H1 (cell line): ENCODE measurements at regions not wholly inside any gene's neighbourhood (a gene's known extent, or its start where the extent isn't known, plus 50 kb on each side); places are given as distances from the start of the nearest gene placed in this dataset.

Experiments
- CTCF ChIA-PET: fragments of 300-600 bp; sonication (Branson Sonifier 250); formaldehyde crosslinking; loops from one replicate; lab custom pipeline; 2021; ENCODE audit not compliant: partially characterized antibody; lab: Charles Lee
- POLR2A ChIA-PET: fragments of 300-600 bp; sonication (Branson Sonifier 250); formaldehyde crosslinking; loops from one replicate; lab custom pipeline; 2021; ENCODE audit warnings: inconsistent platforms; ENCODE audit not compliant: partially characterized antibody; lab: Charles Lee
- DNase-seq, 2 experiments: peaks; one replicate each; pipeline versions ENCODE4 v3.0.0 to v3.0.0-alpha.2; 2010 to 2022; ENCODE audit warnings: low spot score in 2 of 2, low read depth in 1 of 2, mixed read lengths in 1 of 2
- FAIRE-seq: peaks from 2 replicates; lab custom pipeline; 2011; peaks lifted over from hg19 to GRCh38; lab: Jason Lieb, UNC
- H2AFZ ChIP-seq: 2 replicates; pipeline ENCODE4 v1.8.1; 2012; ENCODE audit warnings: low read length, inconsistent platforms
- H2AK5ac ChIP-seq: 2 replicates; pipeline ENCODE4 v1.6.1; 2013; ENCODE audit warnings: low read depth, low read length
- H2BK120ac ChIP-seq: replicated peaks from 2 replicates; pipeline ENCODE3; 2013; ENCODE audit warnings: low read depth, low read length, inconsistent platforms
- H2BK12ac ChIP-seq: 2 replicates; pipeline ENCODE4 v1.6.1; 2013; ENCODE audit warnings: low read depth, low read length
- H2BK15ac ChIP-seq: 2 replicates; pipeline ENCODE4 v1.6.1; 2013; ENCODE audit warnings: low read length
- H2BK20ac ChIP-seq: 2 replicates; pipeline ENCODE4 v1.6.1; 2013; ENCODE audit warnings: low read length
- H2BK5ac ChIP-seq: 2 replicates; pipeline ENCODE4 v1.6.1; 2013; ENCODE audit warnings: low read depth, low read length
- H3K14ac ChIP-seq: 2 replicates; pipeline ENCODE4 v1.6.1; 2013; ENCODE audit warnings: inconsistent platforms; ENCODE audit not compliant: insufficient read length
- H3K18ac ChIP-seq: 2 replicates; pipeline ENCODE4 v1.6.1; 2013; ENCODE audit warnings: low read length; ENCODE audit errors: extremely low read depth
- H3K23ac ChIP-seq: 2 replicates; pipeline ENCODE4 v1.6.1; 2013; ENCODE audit warnings: inconsistent platforms; ENCODE audit not compliant: insufficient read length
- H3K23me2 ChIP-seq: 2 replicates; pipeline ENCODE4 v1.6.1; 2013; ENCODE audit warnings: low read depth, low read length
- H3K27ac ChIP-seq: 2 replicates; pipeline ENCODE4 v1.6.1; 2011; ENCODE audit warnings: low read depth, low read length, inconsistent platforms
- H3K27me3 ChIP-seq, 4 experiments: replicated peaks in 1 of 4; 1 replicate in 1 of 4; 2 replicates in 3 of 4; pipeline versions ENCODE4 v1.6.1 to v1.8.1; 2011 to 2013; ENCODE audit warnings: low read length in 3 of 4, mild to moderate bottlenecking in 3 of 4, inconsistent platforms in 2 of 4, mixed read lengths in 2 of 4, moderate library complexity in 1 of 4; ENCODE audit not compliant: control insufficient read depth in 3 of 4, insufficient read depth in 3 of 4; ENCODE audit errors: extremely low read depth in 1 of 4
- H3K36me3 ChIP-seq, 4 experiments: 2 replicates each; pipeline versions ENCODE4 v1.6.1 to v1.8.1; 2011 to 2013; ENCODE audit warnings: mild to moderate bottlenecking in 4 of 4, low read length in 3 of 4, moderate library complexity in 2 of 4, control low read depth in 1 of 4, inconsistent platforms in 1 of 4; ENCODE audit not compliant: insufficient read depth in 4 of 4, control insufficient read depth in 2 of 4
- H3K4ac ChIP-seq: replicated peaks from 2 replicates; pipeline ENCODE3; 2013; ENCODE audit warnings: low read length, low read depth, mixed read lengths, inconsistent platforms; ENCODE audit not compliant: insufficient read length
- H3K4me1 ChIP-seq, 4 experiments: replicated peaks in 1 of 4; 1 replicate in 1 of 4; 2 replicates in 3 of 4; pipeline versions ENCODE4 v1.6.1 to v1.8.1; 2011 to 2013; ENCODE audit warnings: low read length in 3 of 4, inconsistent platforms in 2 of 4, mixed read lengths in 1 of 4; ENCODE audit not compliant: insufficient read depth in 4 of 4, control insufficient read depth in 3 of 4
- H3K4me2 ChIP-seq, 2 experiments: 2 replicates each; pipeline versions ENCODE4 v1.6.1 to v1.8.1; 2011 to 2013; ENCODE audit warnings: low read depth in 2 of 2, low read length in 2 of 2, control low read depth in 1 of 2, inconsistent platforms in 1 of 2, mild to moderate bottlenecking in 1 of 2; ENCODE audit not compliant: insufficient read depth in 1 of 2
- H3K4me3 ChIP-seq, 4 experiments: fragments of 200-600, 300-600 bp in 1 of 4; sonication (generic), shearing (Covaris generic), sonication (Bioruptor Twin) in 1 of 4; 2 replicates each; pipeline versions ENCODE4 v1.5.1 to v1.8.1; 2011 to 2016; ENCODE audit warnings: low read length in 4 of 4, low read depth in 3 of 4, control low read depth in 2 of 4, inconsistent platforms in 2 of 4, mild to moderate bottlenecking in 2 of 4, mixed read lengths in 1 of 4, moderate library complexity in 1 of 4; ENCODE audit not compliant: insufficient read depth in 2 of 4; ENCODE audit errors: extremely low read depth in 1 of 4
- H3K56ac ChIP-seq: replicated peaks from 2 replicates; pipeline ENCODE3; 2013; ENCODE audit warnings: low read depth, mild to moderate bottlenecking, mixed read lengths, low read length, inconsistent platforms; ENCODE audit not compliant: insufficient read length
- H3K79me1 ChIP-seq: 2 replicates; pipeline ENCODE4 v1.6.1; 2013; ENCODE audit warnings: low read depth, low read length, control low read depth
- H3K79me2 ChIP-seq, 2 experiments: 2 replicates each; pipeline versions ENCODE4 v1.6.1 to v1.8.1; 2012 to 2013; ENCODE audit warnings: low read length in 2 of 2, mild to moderate bottlenecking in 2 of 2, inconsistent platforms in 1 of 2; ENCODE audit not compliant: insufficient read depth in 2 of 2, control insufficient read depth in 1 of 2
- H3K9ac ChIP-seq, 4 experiments: replicated peaks in 1 of 4; 1 replicate in 1 of 4; 2 replicates in 3 of 4; pipeline versions ENCODE4 v1.6.1 to v1.8.1; 2011 to 2013; ENCODE audit warnings: low read depth in 3 of 4, low read length in 3 of 4, control low read depth in 2 of 4, mild to moderate bottlenecking in 2 of 4, moderate library complexity in 2 of 4, inconsistent platforms in 1 of 4; ENCODE audit errors: extremely low read depth in 1 of 4
- H3K9me3 ChIP-seq, 2 experiments: 2 replicates each; pipeline versions ENCODE4 v1.6.1 to v1.8.1; 2012 to 2013; ENCODE audit warnings: mild to moderate bottlenecking in 2 of 2, moderate library complexity in 2 of 2, control low read depth in 1 of 2, inconsistent platforms in 1 of 2, low read depth in 1 of 2, low read length in 1 of 2, mixed read lengths in 1 of 2; ENCODE audit not compliant: insufficient read depth in 2 of 2
- H4K20me1 ChIP-seq, 2 experiments: replicated peaks in 1 of 2; 2 replicates each; pipeline versions ENCODE3 to v1.8.1; 2011 to 2013; ENCODE audit warnings: inconsistent platforms in 2 of 2, low read length in 2 of 2, mild to moderate bottlenecking in 1 of 2; ENCODE audit not compliant: insufficient read depth in 2 of 2, control insufficient read depth in 1 of 2
- H4K5ac ChIP-seq: 2 replicates; pipeline ENCODE4 v1.6.1; 2013; ENCODE audit warnings: low read length, low read depth, mixed read lengths, inconsistent platforms; ENCODE audit not compliant: insufficient read length
- H4K8ac ChIP-seq: 2 replicates; pipeline ENCODE4 v1.8.0; 2013; ENCODE audit warnings: mild to moderate bottlenecking, moderate library complexity, low read length, inconsistent platforms; ENCODE audit not compliant: insufficient read depth; ENCODE audit errors: extremely low read depth
- H4K91ac ChIP-seq: replicated peaks from 2 replicates; pipeline ENCODE3; 2013; ENCODE audit warnings: low read length, mixed read lengths, inconsistent platforms; ENCODE audit not compliant: insufficient read length
- HDAC2 ChIP-seq, 2 experiments: fragments of 300-600 bp in 1 of 2; sonication (generic) in 1 of 2; IDR thresholded peaks; 2 replicates each; pipeline ENCODE4 v1.6.1; 2011 to 2012; ENCODE audit warnings: low read depth in 2 of 2, low read length in 2 of 2, mild to moderate bottlenecking in 2 of 2, moderate library complexity in 2 of 2, borderline replicate concordance in 1 of 2, inconsistent platforms in 1 of 2
- NRF1 ChIP-seq: IDR thresholded peaks from 2 replicates; pipeline ENCODE4 v1.6.1; 2011; ENCODE audit warnings: mild to moderate bottlenecking, low read depth, low read length, improper control_type of control experiment
- SP1 ChIP-seq: IDR thresholded peaks from 2 replicates; pipeline ENCODE4 v1.6.1; 2011; ENCODE audit warnings: low read depth, low read length
- TAF1 ChIP-seq: IDR thresholded peaks from 2 replicates; pipeline ENCODE4 v1.6.1; 2011; ENCODE audit warnings: mild to moderate bottlenecking, low read depth, low read length
- TEAD4 ChIP-seq: IDR thresholded peaks from 2 replicates; pipeline ENCODE4 v1.6.1; 2012; ENCODE audit warnings: low read depth, low read length, inconsistent platforms, mixed read lengths
- WGBS, 2 experiments: shearing (Covaris generic) in 1 of 2; methylation state at CpG; one replicate each; pipeline versions ENCODE4 v1.1.6 to v1.1.7; 2013 to 2015; ENCODE audit warnings: low lambda C conversion rate in 2 of 2, mixed read lengths in 2 of 2, inconsistent platforms in 1 of 2, low coverage in 1 of 2, missing lambda C conversion rate in 1 of 2; ENCODE audit not compliant: insufficient replicate concordance in 2 of 2, insufficient coverage in 1 of 2, insufficient read length in 1 of 2; ENCODE audit errors: extremely low coverage in 1 of 2, missing lambda C conversion rate in 1 of 2; 5-methylcytosine and 5-hydroxymethylcytosine counted together

GRCh38 chr14:86305058-86305457 is 775.1 kb downstream of the FLRT2 start:
- no peak overlapping the region for H3K18ac ChIP-seq
- H3K27me3 ChIP-seq = no peaks in the 10 kb centered on the region
- H2BK20ac ChIP-seq = no peak overlapping the region
- no peaks in the 10 kb centered on the region for H3K9me3 ChIP-seq
- no peaks in the 10 kb centered on the region for H4K20me1 ChIP-seq
- no peak overlapping the region for H2BK15ac ChIP-seq
- H3K23me2 ChIP-seq = no peaks in the 10 kb centered on the region
- no peak overlapping the region for H3K14ac ChIP-seq
- H3K4me2 ChIP-seq = no peak overlapping the region
- no peak overlapping the region for H3K4ac ChIP-seq
- TF ChIP-seq NRF1 = no peak
- TF ChIP-seq SP1 = no peak
- no peak for TF ChIP-seq TAF1
- TF ChIP-seq HDAC2 (IDR thresholded peaks at IDR 0.05; ENCODE audit: borderline replicate concordance in 1 of 2, low read depth in 2 of 2, low read length in 2 of 2) = no peak
- TF ChIP-seq TEAD4 = no peak
- no peaks in the 10 kb centered on the region for H3K79me2 ChIP-seq
- H2BK5ac ChIP-seq = no peak overlapping the region
- H3K4me1 ChIP-seq = no peaks in the 10 kb centered on the region
- no peak overlapping the region for H2AFZ ChIP-seq
- CTCF ChIA-PET = no interaction called here
- H2BK12ac ChIP-seq = no peak overlapping the region
- H4K8ac ChIP-seq = no peak overlapping the region
- no peak overlapping the region for H3K56ac ChIP-seq
- H3K36me3 ChIP-seq = no peaks in the 10 kb centered on the region
- H3K4me3 ChIP-seq = no peak overlapping the region
- no peak for DNase-seq
- no peaks in the 10 kb centered on the region for H3K79me1 ChIP-seq
- POLR2A ChIA-PET = no interaction called here
- no peak overlapping the region for H4K91ac ChIP-seq
- no peak overlapping the region for H3K23ac ChIP-seq
- no peak for FAIRE-seq
- H2AK5ac ChIP-seq = no peak overlapping the region
- no peak overlapping the region for H4K5ac ChIP-seq
- H3K9ac ChIP-seq = no peak overlapping the region
- H2BK120ac ChIP-seq = no peak overlapping the region
- 90% methylated on average over 2 of the region's 2 CpGs; no CpG with 5 or more reads in 1 of the 2 experiments for WGBS, 2 experiments
- H3K27ac ChIP-seq = no peak overlapping the region
